22Rv1 (cell line): ENCODE measurements at regions not wholly inside any gene's neighbourhood (a gene's known extent, or its start where the extent isn't known, plus 50 kb on each side); places are given as distances from the start of the nearest gene placed in this dataset.

Experiments
- ZFX ChIP-seq: fragments of 450-650 bp; IDR thresholded peaks from 2 replicates; pipeline ENCODE4 v1.6.1; 2017; ENCODE audit warnings: antibody characterized with exemption, borderline replicate concordance
- TF ChIP-seq, protein P1 (sequence below): fragments of 450-650 bp; IDR thresholded peaks from 2 replicates; pipeline ENCODE4 v1.5.1; 2017; ENCODE audit warnings: mild to moderate bottlenecking

DNA sequence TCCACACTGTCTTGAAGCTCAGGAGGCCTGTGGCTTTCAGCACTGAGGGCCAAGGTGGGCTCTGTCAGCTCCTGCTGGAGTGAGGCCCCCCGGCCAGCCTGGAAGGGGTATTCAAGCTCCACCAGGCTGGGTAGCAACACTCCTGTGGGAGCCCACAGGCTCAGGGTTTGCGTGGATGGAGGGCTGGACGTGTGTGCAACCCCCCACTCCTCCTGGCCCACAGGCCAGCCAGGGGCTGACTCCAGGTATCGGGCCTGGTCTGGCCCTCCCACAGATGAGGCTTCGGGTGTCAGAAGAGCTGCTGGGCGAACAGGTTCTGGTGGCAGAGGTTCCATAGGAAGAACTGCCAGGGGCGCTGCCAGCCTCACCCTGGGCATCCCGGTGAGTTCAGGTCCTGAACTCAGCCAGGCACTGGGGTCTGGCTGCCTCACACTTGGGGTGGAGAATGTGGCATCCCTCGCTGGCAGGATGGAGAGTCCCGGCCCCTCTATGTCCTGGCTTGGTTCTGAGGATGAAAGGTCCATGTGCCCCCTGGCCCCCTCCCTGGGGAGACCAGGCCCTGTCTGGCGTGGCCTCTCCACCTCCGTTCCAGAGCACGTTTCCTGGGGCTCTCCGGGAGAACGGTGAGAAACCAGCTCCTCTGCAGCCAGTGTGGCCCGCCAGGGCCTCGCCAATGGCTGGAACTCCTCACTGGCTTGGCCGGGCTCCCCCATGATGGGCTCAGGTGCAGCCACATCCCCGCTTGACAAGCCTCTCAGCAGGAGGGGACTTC, 64.6 kb upstream of the TARDBP start:
- TF ChIP-seq, protein P1, sequence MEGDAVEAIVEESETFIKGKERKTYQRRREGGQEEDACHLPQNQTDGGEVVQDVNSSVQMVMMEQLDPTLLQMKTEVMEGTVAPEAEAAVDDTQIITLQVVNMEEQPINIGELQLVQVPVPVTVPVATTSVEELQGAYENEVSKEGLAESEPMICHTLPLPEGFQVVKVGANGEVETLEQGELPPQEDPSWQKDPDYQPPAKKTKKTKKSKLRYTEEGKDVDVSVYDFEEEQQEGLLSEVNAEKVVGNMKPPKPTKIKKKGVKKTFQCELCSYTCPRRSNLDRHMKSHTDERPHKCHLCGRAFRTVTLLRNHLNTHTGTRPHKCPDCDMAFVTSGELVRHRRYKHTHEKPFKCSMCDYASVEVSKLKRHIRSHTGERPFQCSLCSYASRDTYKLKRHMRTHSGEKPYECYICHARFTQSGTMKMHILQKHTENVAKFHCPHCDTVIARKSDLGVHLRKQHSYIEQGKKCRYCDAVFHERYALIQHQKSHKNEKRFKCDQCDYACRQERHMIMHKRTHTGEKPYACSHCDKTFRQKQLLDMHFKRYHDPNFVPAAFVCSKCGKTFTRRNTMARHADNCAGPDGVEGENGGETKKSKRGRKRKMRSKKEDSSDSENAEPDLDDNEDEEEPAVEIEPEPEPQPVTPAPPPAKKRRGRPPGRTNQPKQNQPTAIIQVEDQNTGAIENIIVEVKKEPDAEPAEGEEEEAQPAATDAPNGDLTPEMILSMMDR, result no peak
- TF ChIP-seq ZFX, result no peak
